B cell (primary cell): ENCODE measurements at regions not wholly inside any gene's neighbourhood (a gene's known extent, or its start where the extent isn't known, plus 50 kb on each side); places are given as distances from the start of the nearest gene placed in this dataset.

Experiments
- ATAC-seq: fragments of 200-7000 bp; cut with Tn5 transposase; one replicate; pipeline ENCODE4 v1.10.0; 2021; ENCODE audit warnings: low read depth, mild to moderate bottlenecking, moderate number of reproducible peaks, moderate library complexity
- CTCF ChIA-PET: fragments of 350-600 bp; sonication (Branson Sonifier 250); formaldehyde crosslinking; loops from one replicate; lab custom pipeline; 2021; ENCODE audit warnings: antibody characterized with exemption, inconsistent platforms; lab: Charles Lee
- POLR2A ChIA-PET: fragments of 350-600 bp; sonication (Branson Sonifier 250); formaldehyde crosslinking; loops from one replicate; lab custom pipeline; 2021; ENCODE audit warnings: antibody characterized with exemption; lab: Charles Lee
- DNase-seq: peaks from one replicate; pipeline ENCODE4 v3.0.0; 2013
- H2AFZ ChIP-seq: 2 replicates; pipeline ENCODE4 v1.6.1; 2012; ENCODE audit warnings: mild to moderate bottlenecking, low read depth, low read length; ENCODE audit not compliant: insufficient read depth, poor library complexity, severe bottlenecking
- H3K27ac ChIP-seq, 2 donors: 1 replicate in 1 of 2; 2 replicates in 1 of 2; pipeline ENCODE4 v1.5.1; 2012 to 2013; ENCODE audit warnings: low read length in 2 of 2, mild to moderate bottlenecking in 2 of 2, moderate library complexity in 1 of 2
- H3K27me3 ChIP-seq, 4 experiments: fragments of 200-600 bp in 1 of 4; sonication (generic) in 1 of 4; replicated peaks in 1 of 4; 1 replicate in 2 of 4; 2 replicates in 2 of 4; pipeline versions ENCODE4 v1.6.1 to v1.7.0; 2013 to 2016; ENCODE audit warnings: low read length in 3 of 4, mild to moderate bottlenecking in 2 of 4, mixed read lengths in 1 of 4, moderate library complexity in 1 of 4; ENCODE audit not compliant: insufficient read depth in 4 of 4, control insufficient read depth in 3 of 4; ENCODE audit errors: control extremely low read depth in 1 of 4
- H3K36me3 ChIP-seq, 2 experiments: replicated peaks in 1 of 2; 1 replicate in 1 of 2; 2 replicates in 1 of 2; pipeline versions ENCODE4 v1.6.1 to v1.7.1; 2013; ENCODE audit warnings: low read length in 1 of 2; ENCODE audit not compliant: insufficient read depth in 2 of 2, control insufficient read depth in 1 of 2; ENCODE audit errors: control extremely low read depth in 1 of 2, extremely low read depth in 1 of 2
- H3K4me1 ChIP-seq, 2 donors: fragments of 200-600 bp in 1 of 2; sonication (generic) in 1 of 2; 1 replicate in 1 of 2; 2 replicates in 1 of 2; pipeline versions ENCODE4 v1.5.1 to v1.6.1; 2013 to 2017; ENCODE audit warnings: low read length in 2 of 2; ENCODE audit not compliant: control insufficient read depth in 2 of 2, insufficient read depth in 2 of 2
- H3K4me2 ChIP-seq: replicated peaks from 2 replicates; pipeline ENCODE3; 2012; ENCODE audit warnings: mild to moderate bottlenecking, low read depth, low read length; ENCODE audit not compliant: poor library complexity, severe bottlenecking
- H3K4me3 ChIP-seq, 5 experiments: fragments of 200-600 bp in 1 of 5; sonication (generic) in 1 of 5; 1 replicate in 3 of 5; 2 replicates in 2 of 5; pipeline versions ENCODE4 v1.5.1 to v1.7.0; 2011 to 2016; ENCODE audit warnings: low read length in 4 of 5, mild to moderate bottlenecking in 4 of 5, low read depth in 2 of 5, control low read depth in 1 of 5, moderate library complexity in 1 of 5; ENCODE audit not compliant: insufficient read depth in 1 of 5; ENCODE audit errors: control extremely low read depth in 1 of 5, extremely low read depth in 1 of 5
- H3K79me2 ChIP-seq: fragments of 200-600 bp; sonication (generic); one replicate; pipeline ENCODE4 v1.6.0; 2016; ENCODE audit warnings: low read length; ENCODE audit not compliant: control insufficient read depth, insufficient read depth
- H3K9ac ChIP-seq: fragments of 200-600 bp; sonication (generic); 2 replicates; pipeline ENCODE4 v1.6.1; 2017; ENCODE audit warnings: mild to moderate bottlenecking, low read length, moderate library complexity
- H3K9me3 ChIP-seq, 3 donors: one replicate each; pipeline versions ENCODE4 v1.6.1 to v1.7.1; 2013; ENCODE audit warnings: low read length in 2 of 3; ENCODE audit not compliant: control insufficient read depth in 2 of 3, insufficient read depth in 1 of 3; ENCODE audit errors: control extremely low read depth in 1 of 3
- H4K20me1 ChIP-seq: 2 replicates; pipeline ENCODE4 v1.6.0; 2012; ENCODE audit warnings: mild to moderate bottlenecking, low read length; ENCODE audit not compliant: insufficient read depth, control insufficient read depth, poor library complexity, severe bottlenecking
- H3K27ac Mint-ChIP-seq: one replicate; pipeline ENCODE4 v1.8.0; 2021; ENCODE audit warnings: mixed read lengths
- H3K27me3 Mint-ChIP-seq: one replicate; pipeline ENCODE4 v1.8.0; 2021; ENCODE audit warnings: mixed read lengths
- H3K4me1 Mint-ChIP-seq: one replicate; pipeline ENCODE4 v1.8.0; 2021; ENCODE audit warnings: mixed read lengths
- H3K4me3 Mint-ChIP-seq: one replicate; pipeline ENCODE4 v1.8.0; 2021; ENCODE audit warnings: mixed read lengths
- H3K9me3 Mint-ChIP-seq: one replicate; pipeline ENCODE4 v1.8.0; 2022; ENCODE audit warnings: mixed read lengths; ENCODE audit not compliant: insufficient read depth
- CTCF ChIP-seq: fragments of 200-600 bp; IDR thresholded peaks from one replicate; pipeline ENCODE4 v1.8.0; 2022; ENCODE audit warnings: antibody characterized with exemption, mild to moderate bottlenecking
- EZH2 ChIP-seq: IDR thresholded peaks from 2 replicates; pipeline ENCODE4 v1.6.1; 2012; ENCODE audit warnings: borderline replicate concordance, low read depth, mild to moderate bottlenecking, moderate library complexity, low read length; ENCODE audit not compliant: insufficient read depth, poor library complexity, severe bottlenecking
- WGBS: methylation state at CpG from one replicate; pipeline ENCODE4 v1.1.5; 2013; ENCODE audit warnings: missing lambda C conversion rate; ENCODE audit not compliant: insufficient coverage; 5-methylcytosine and 5-hydroxymethylcytosine counted together
- intact Hi-C: fragments of 100-400 bp; cut with micrococcal nuclease; formaldehyde crosslinking; loops from one replicate; pipeline ENCODE4 v1.10.0; 2022

GRCh38 chr6:119829006-119829405, 479.4 kb upstream of the MAN1A1 start:
- H3K79me2 ChIP-seq = no peaks in the 10 kb centered on the region
- no peaks in the 10 kb centered on the region for H3K36me3 ChIP-seq
- H3K27me3 ChIP-seq = no peaks in the 10 kb centered on the region
- TF ChIP-seq EZH2 (no peak), CTCF (no peak)
- no peaks in the 10 kb centered on the region for H3K9me3 ChIP-seq
- intact Hi-C loops = no loop called here
- no peak overlapping the region for H3K4me3 Mint-ChIP-seq
- H3K4me1 Mint-ChIP-seq = no peaks in the 10 kb centered on the region
- no peak overlapping the region for H3K27ac ChIP-seq
- POLR2A ChIA-PET = no interaction called here
- H4K20me1 ChIP-seq = no peaks in the 10 kb centered on the region
- H3K4me3 ChIP-seq = no peak overlapping the region
- no peak overlapping the region for H2AFZ ChIP-seq
- WGBS = no CpG with 5 or more reads among the region's 2 CpGs
- H3K4me2 ChIP-seq = no peak overlapping the region
- H3K27ac Mint-ChIP-seq = no peak overlapping the region
- no peak overlapping the region for H3K9ac ChIP-seq
- no peaks in the 10 kb centered on the region for H3K9me3 Mint-ChIP-seq
- peaks cover 4% of the 10 kb centered on the region for H3K27me3 Mint-ChIP-seq
- no peak for ATAC-seq
- DNase-seq = no peak
- CTCF ChIA-PET = interaction anchor here (0.7 to 1.0 kb wide), 2 partner anchors 10 to 152 kb away, joined by 3 read pairs; no protein-coding TSS in a partner anchor
- H3K4me1 ChIP-seq = no peaks in the 10 kb centered on the region

DNA sequence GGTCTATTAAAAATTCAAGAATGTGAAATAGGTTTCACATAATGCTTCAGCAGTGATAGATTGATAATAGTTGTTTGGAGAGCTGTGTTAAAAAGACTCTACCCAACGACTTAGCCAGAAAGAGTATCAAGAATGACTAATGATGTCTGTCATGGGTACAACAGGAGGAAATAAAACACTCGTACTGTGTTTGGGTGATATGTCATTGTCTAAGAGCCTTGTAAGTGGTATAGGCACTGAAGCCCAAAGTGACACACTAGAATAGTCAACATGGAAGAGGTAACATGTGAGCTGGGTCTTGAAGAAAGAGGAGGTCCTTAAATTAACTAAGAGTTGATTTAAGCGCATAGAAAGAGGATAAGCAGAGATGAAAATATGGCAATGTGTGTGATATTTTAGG, 471.8 kb upstream of the MAN1A1 start:
- Mint-ChIP-seq H3K4me3 (no peak overlapping the region), H3K9me3 (no peaks in the 10 kb centered on the region), H3K4me1 (no peaks in the 10 kb centered on the region), H3K27me3 (peaks cover 4% of the 10 kb centered on the region), H3K27ac (no peak overlapping the region)
- no peaks in the 10 kb centered on the region for H4K20me1 ChIP-seq
- H3K4me3 ChIP-seq = no peak overlapping the region
- ChIA-PET CTCF (no interaction called here), POLR2A (no interaction called here)
- no peaks in the 10 kb centered on the region for H3K4me1 ChIP-seq
- no peaks in the 10 kb centered on the region for H3K27me3 ChIP-seq
- no peak overlapping the region for H3K4me2 ChIP-seq
- intact Hi-C loops = no loop called here
- H3K9ac ChIP-seq = no peak overlapping the region
- H3K36me3 ChIP-seq = no peaks in the 10 kb centered on the region
- no peaks in the 10 kb centered on the region for H3K9me3 ChIP-seq
- H3K27ac ChIP-seq = no peak overlapping the region
- no peak for DNase-seq
- ATAC-seq = no peak
- TF ChIP-seq EZH2 = no peak
- no peak overlapping the region for H2AFZ ChIP-seq
- no peaks in the 10 kb centered on the region for H3K79me2 ChIP-seq
- WGBS = 70% methylated on average over 2 of the region's 3 CpGs
